Endothelial cell (in vitro differentiated cells): ENCODE measurements at regions not wholly inside any gene's neighbourhood (a gene's known extent, or its start where the extent isn't known, plus 50 kb on each side); places are given as distances from the start of the nearest gene placed in this dataset.

Experiments
- DNase-seq: peaks from one replicate; pipeline ENCODE4 v3.0.0; 2021; ENCODE audit warnings: low spot score
- H3K27ac Mint-ChIP-seq: one replicate; pipeline ENCODE4 v1.8.0; 2021; ENCODE audit warnings: mixed read lengths, inconsistent platforms; ENCODE audit not compliant: unreplicated experiment
- H3K27me3 Mint-ChIP-seq: one replicate; pipeline ENCODE4 v1.8.0; 2021; ENCODE audit warnings: mild to moderate bottlenecking, moderate library complexity, mixed read lengths, inconsistent platforms; ENCODE audit not compliant: unreplicated experiment
- H3K36me3 Mint-ChIP-seq: one replicate; pipeline ENCODE4 v1.8.0; 2021; ENCODE audit warnings: mild to moderate bottlenecking, low read depth, mixed read lengths, inconsistent platforms; ENCODE audit not compliant: unreplicated experiment
- H3K4me1 Mint-ChIP-seq: one replicate; pipeline ENCODE4 v1.8.0; 2021; ENCODE audit warnings: mild to moderate bottlenecking, mixed read lengths, inconsistent platforms; ENCODE audit not compliant: unreplicated experiment
- H3K4me3 Mint-ChIP-seq: one replicate; pipeline ENCODE4 v1.8.0; 2021; ENCODE audit warnings: mild to moderate bottlenecking, mixed read lengths, inconsistent platforms; ENCODE audit not compliant: unreplicated experiment
- H3K9me3 Mint-ChIP-seq: one replicate; pipeline ENCODE4 v1.8.0; 2021; ENCODE audit warnings: mixed read lengths, inconsistent platforms; ENCODE audit not compliant: unreplicated experiment
- TF ChIP-seq, protein P1 (sequence below): fragments of 200-600 bp; sonication (generic); IDR thresholded peaks from one replicate; pipeline ENCODE4 v1.5.0; 2021; ENCODE audit warnings: antibody characterized with exemption; ENCODE audit not compliant: unreplicated experiment

DNA sequence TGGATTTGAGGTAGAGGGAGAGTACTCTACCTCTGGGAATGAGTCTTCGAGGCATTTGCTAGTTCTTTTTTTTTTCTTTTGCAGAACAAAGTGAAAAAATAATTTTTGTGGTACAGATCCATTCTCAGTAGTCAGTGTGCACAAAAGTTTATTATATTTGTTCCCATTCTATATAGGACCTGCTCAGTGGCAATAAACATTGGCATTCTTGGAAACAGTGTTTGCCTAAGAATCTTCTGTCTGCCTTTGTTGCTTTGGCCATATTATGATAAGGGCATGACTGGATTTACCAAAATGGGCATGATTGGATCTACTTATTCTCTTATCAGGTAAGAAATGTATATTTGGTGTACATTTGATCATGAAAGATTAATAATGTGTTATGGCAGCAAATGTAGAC lies 583.3 kb downstream of the PLCL1 start:
- TF ChIP-seq, protein P1, sequence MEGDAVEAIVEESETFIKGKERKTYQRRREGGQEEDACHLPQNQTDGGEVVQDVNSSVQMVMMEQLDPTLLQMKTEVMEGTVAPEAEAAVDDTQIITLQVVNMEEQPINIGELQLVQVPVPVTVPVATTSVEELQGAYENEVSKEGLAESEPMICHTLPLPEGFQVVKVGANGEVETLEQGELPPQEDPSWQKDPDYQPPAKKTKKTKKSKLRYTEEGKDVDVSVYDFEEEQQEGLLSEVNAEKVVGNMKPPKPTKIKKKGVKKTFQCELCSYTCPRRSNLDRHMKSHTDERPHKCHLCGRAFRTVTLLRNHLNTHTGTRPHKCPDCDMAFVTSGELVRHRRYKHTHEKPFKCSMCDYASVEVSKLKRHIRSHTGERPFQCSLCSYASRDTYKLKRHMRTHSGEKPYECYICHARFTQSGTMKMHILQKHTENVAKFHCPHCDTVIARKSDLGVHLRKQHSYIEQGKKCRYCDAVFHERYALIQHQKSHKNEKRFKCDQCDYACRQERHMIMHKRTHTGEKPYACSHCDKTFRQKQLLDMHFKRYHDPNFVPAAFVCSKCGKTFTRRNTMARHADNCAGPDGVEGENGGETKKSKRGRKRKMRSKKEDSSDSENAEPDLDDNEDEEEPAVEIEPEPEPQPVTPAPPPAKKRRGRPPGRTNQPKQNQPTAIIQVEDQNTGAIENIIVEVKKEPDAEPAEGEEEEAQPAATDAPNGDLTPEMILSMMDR, result no peak
- Mint-ChIP-seq H3K4me1 (no peaks in the 10 kb centered on the region), H3K9me3 (no peaks in the 10 kb centered on the region), H3K27ac (no peak overlapping the region), H3K4me3 (no peak overlapping the region), H3K27me3 (no peaks in the 10 kb centered on the region), H3K36me3 (no peaks in the 10 kb centered on the region)
- DNase-seq, result no peak

DNA sequence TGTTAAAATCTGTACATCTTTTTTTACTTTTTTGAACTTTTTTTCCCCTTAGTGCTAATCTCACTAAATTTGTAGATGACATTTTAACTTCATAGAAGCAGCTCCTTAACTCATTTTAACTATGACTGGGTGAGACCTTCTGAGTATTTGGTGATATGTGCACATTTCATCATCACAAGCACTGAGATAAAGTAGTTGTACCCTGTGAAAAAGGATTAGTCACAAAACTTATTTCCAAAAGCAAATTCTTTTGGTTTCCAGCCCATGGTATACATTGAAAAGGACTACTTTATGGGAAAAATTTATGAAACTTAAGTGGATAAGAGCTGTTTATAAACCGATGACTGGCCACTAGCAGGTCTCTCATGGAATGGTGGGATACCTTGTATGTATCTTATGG lies 581.5 kb downstream of the PLCL1 start:
- DNase-seq, result no peak
- TF ChIP-seq, protein P1, result no peak
- Mint-ChIP-seq H3K27me3 (no peaks in the 10 kb centered on the region), H3K4me1 (no peaks in the 10 kb centered on the region), H3K4me3 (no peak overlapping the region), H3K36me3 (no peaks in the 10 kb centered on the region), H3K27ac (no peak overlapping the region), H3K9me3 (no peaks in the 10 kb centered on the region)

DNA sequence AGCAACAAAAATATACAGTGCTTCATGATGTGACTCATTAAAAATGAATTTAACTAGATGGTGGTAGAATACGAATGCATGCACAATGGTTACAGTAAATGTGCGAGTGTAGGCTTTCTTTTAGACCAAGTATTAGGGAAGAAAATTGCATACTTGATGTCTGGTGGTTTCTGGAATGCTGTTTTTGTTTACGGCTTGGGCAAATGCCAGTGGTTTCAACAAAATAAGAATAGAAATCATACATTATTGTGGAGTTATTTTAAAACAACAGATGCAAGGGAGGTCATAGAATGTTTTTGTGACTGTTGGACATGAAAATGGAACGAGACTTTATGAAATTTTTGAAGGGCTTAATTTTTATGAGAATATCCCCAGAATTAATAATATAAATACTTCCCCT lies 580.9 kb downstream of the PLCL1 start:
- Mint-ChIP-seq H3K27ac (no peak overlapping the region), H3K4me1 (no peaks in the 10 kb centered on the region)

DNA sequence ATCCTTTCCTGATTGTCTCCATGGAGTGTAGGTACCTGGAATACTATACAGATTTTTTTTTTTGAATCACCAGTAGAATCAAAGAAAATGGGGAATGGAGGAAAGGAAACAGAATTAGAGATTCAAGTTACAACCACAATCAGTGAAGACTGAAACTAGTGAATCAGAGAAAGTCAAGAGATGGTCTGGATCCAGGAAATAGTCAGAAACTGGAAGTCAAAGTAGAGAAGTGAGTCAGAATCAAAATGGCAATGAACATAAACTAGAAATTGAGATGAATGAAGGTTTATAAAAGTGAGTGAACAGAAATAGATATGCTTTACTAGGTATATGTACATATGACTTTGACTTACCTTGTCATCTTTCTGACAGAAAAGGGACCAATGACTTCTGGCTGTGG lies 579.0 kb downstream of the PLCL1 start:
- no peak overlapping the region for H3K27ac Mint-ChIP-seq
- no peaks in the 10 kb centered on the region for H3K9me3 Mint-ChIP-seq
- H3K4me3 Mint-ChIP-seq, result no peak overlapping the region
- H3K4me1 Mint-ChIP-seq, result no peaks in the 10 kb centered on the region
- no peak for DNase-seq
- TF ChIP-seq, protein P1, result no peak
- H3K27me3 Mint-ChIP-seq, result no peaks in the 10 kb centered on the region
- no peaks in the 10 kb centered on the region for H3K36me3 Mint-ChIP-seq

More for the DNA sequence above, 580.9 kb downstream of the PLCL1 start:
- no peak overlapping the region for H3K4me3 Mint-ChIP-seq
- no peaks in the 10 kb centered on the region for H3K27me3 Mint-ChIP-seq
- TF ChIP-seq, protein P1, result no peak
- no peaks in the 10 kb centered on the region for H3K9me3 Mint-ChIP-seq
- no peak for DNase-seq
- no peaks in the 10 kb centered on the region for H3K36me3 Mint-ChIP-seq

DNA sequence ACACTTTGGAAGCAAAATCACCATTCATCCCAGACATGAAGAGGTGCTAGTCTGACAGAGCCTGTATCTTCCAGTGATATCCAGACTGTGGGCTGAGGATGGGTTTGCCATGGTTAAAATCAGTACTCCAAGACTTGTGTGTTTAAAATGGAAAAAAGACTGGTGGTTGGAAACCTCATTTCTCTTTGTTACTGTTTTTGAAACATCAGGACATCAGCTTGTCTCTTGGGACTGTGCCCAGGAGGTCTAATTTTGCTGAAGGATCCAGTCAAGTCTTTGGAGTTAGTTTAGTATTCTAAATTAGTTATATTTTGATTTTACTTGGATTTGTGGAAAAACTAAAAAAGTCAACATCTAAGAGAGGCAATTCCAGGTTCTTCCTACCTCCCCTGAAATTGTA lies 578.4 kb downstream of the PLCL1 start:
- H3K4me1 Mint-ChIP-seq, result no peaks in the 10 kb centered on the region
- H3K27me3 Mint-ChIP-seq, result no peaks in the 10 kb centered on the region
- H3K9me3 Mint-ChIP-seq, result no peaks in the 10 kb centered on the region
- H3K4me3 Mint-ChIP-seq, result no peak overlapping the region
- H3K36me3 Mint-ChIP-seq, result no peaks in the 10 kb centered on the region
- no peak overlapping the region for H3K27ac Mint-ChIP-seq
- DNase-seq, result no peak
- TF ChIP-seq, protein P1, result no peak
